ENCODE measurements at regions not wholly inside any gene's neighbourhood (a gene's known extent, or its start where the extent isn't known, plus 50 kb on each side); places are given as distances from the start of the nearest gene placed in this dataset.

DNA sequence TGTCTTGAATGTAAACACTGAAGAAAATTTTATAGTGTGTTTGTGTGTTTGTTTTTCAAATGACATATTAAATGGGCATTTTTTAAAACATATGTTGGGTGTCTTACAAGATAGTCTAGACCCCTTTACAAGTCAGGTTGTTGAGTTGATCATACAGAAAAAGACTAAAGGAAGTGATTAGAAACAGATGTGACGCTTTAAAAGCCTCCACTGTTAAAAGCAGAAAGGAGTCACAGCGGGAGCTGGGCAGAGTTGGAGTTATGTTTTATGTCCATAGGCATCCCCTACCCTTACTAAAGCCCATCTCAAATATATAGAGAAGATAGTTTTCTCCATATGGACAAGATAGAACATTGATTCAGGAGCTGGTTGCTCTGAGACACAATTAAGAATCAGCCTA is 393.9 kb downstream of the PLPP3 start:
- TF ChIP-seq, protein P1, sequence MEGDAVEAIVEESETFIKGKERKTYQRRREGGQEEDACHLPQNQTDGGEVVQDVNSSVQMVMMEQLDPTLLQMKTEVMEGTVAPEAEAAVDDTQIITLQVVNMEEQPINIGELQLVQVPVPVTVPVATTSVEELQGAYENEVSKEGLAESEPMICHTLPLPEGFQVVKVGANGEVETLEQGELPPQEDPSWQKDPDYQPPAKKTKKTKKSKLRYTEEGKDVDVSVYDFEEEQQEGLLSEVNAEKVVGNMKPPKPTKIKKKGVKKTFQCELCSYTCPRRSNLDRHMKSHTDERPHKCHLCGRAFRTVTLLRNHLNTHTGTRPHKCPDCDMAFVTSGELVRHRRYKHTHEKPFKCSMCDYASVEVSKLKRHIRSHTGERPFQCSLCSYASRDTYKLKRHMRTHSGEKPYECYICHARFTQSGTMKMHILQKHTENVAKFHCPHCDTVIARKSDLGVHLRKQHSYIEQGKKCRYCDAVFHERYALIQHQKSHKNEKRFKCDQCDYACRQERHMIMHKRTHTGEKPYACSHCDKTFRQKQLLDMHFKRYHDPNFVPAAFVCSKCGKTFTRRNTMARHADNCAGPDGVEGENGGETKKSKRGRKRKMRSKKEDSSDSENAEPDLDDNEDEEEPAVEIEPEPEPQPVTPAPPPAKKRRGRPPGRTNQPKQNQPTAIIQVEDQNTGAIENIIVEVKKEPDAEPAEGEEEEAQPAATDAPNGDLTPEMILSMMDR (conservative IDR thresholded peaks at IDR 0.05 in 1 of 2, IDR thresholded peaks at IDR 0.05 in 1 of 2; ENCODE audit: extremely low read depth in 1 of 2, insufficient read depth in 1 of 2, low read depth in 1 of 2, low read length in 2 of 2) = no peak
- no peak for TF ChIP-seq EZH2 (IDR thresholded peaks at IDR 0.05; ENCODE audit: borderline replicate concordance, low read length)

Data from mammary epithelial cell (primary cell).